ENCODE measurements at regions not wholly inside any gene's neighbourhood (a gene's known extent, or its start where the extent isn't known, plus 50 kb on each side); places are given as distances from the start of the nearest gene placed in this dataset.

- H3K4me3 ChIP-seq: no peak overlapping the region
- DNase-seq: no peak
- peaks cover 0 to 1% (median 0%) of the 10 kb centered on the region in 3 donors for H3K27me3 ChIP-seq (ENCODE audit: insufficient read depth in 3 of 3, low read length in 2 of 3)
- intact Hi-C loops (cut with DNase I): no loop called here
- H3K9me3 ChIP-seq: no peaks in the 10 kb centered on the region
- no peak overlapping the region for H3K27ac ChIP-seq
- WGBS, 3 donors: 7 to 26% (median 17%) methylated on average over 1 of the region's 1 CpG
- no peaks in the 10 kb centered on the region for H3K4me1 ChIP-seq
- H3K36me3 ChIP-seq (ENCODE audit: insufficient read depth in 1 of 2, low read depth in 1 of 2): no peaks in the 10 kb centered on the region
- no peak for TF ChIP-seq CTCF (IDR thresholded peaks at IDR 0.05)
- no peak for ATAC-seq
Observed at GRCh38 chr4:89410687-89411086, 103.1 kb upstream of the GPRIN3 start.

GRCh38 chr4:89404530-89404929 lies 96.9 kb upstream of the GPRIN3 start:
- no peak for DNase-seq
- 58 to 70% (median 58%) methylated on average over 3 of the region's 3 CpGs for WGBS, 3 donors
- intact Hi-C loops (cut with DNase I): no loop called here
- no peak for TF ChIP-seq CTCF (IDR thresholded peaks at IDR 0.05)
- no peaks in the 10 kb centered on the region for H3K9me3 ChIP-seq
- ATAC-seq: no peak
- peaks cover 0 to 1% (median 0%) of the 10 kb centered on the region in 3 donors for H3K27me3 ChIP-seq (ENCODE audit: insufficient read depth in 3 of 3, low read length in 2 of 3)
- no peak overlapping the region for H3K4me3 ChIP-seq
- H3K4me1 ChIP-seq: no peaks in the 10 kb centered on the region
- H3K36me3 ChIP-seq (ENCODE audit: insufficient read depth in 1 of 2, low read depth in 1 of 2): no peaks in the 10 kb centered on the region
- no peak overlapping the region for H3K27ac ChIP-seq

- Histone ChIP-seq H3K4me1 (no peaks in the 10 kb centered on the region), H3K27ac (no peak overlapping the region), H3K9me3 (no peaks in the 10 kb centered on the region), H3K4me3 (no peak overlapping the region), H3K36me3 (ENCODE audit: insufficient read depth in 1 of 2, low read depth in 1 of 2) (no peaks in the 10 kb centered on the region), H3K27me3 (ENCODE audit: insufficient read depth in 3 of 3, low read length in 2 of 3) (peaks cover 0 to 1% (median 0%) of the 10 kb centered on the region in 3 donors)
- intact Hi-C loops (cut with DNase I): no loop called here
- 83 to 88% (median 84%) methylated on average over 2 of the region's 2 CpGs for WGBS, 3 donors
- ATAC-seq (no peak), DNase-seq (no peak)
- no peak for TF ChIP-seq CTCF (IDR thresholded peaks at IDR 0.05)
Observed at GRCh38 chr4:89403826-89404225, 96.2 kb upstream of the GPRIN3 start.

- H3K36me3 ChIP-seq (ENCODE audit: insufficient read depth in 1 of 2, low read depth in 1 of 2): no peaks in the 10 kb centered on the region
- peaks cover 0 to 5% (median 0%) of the 10 kb centered on the region in 3 donors for H3K27me3 ChIP-seq (ENCODE audit: insufficient read depth in 3 of 3, low read length in 2 of 3)
- H3K4me1 ChIP-seq: no peaks in the 10 kb centered on the region
- H3K9me3 ChIP-seq: no peaks in the 10 kb centered on the region
- no peak overlapping the region for H3K4me3 ChIP-seq
- DNase-seq (no peak), ATAC-seq (no peak)
- H3K27ac ChIP-seq: no peak overlapping the region
- no peak for TF ChIP-seq CTCF (IDR thresholded peaks at IDR 0.05)
- WGBS, 3 donors: 76 to 82% (median 81%) methylated on average over 7 of the region's 7 CpGs
- intact Hi-C loops (cut with DNase I): no loop called here
Observed at GRCh38 chr4:89400287-89401035, 92.9 kb upstream of the GPRIN3 start.

- H3K9me3 ChIP-seq: no peaks in the 10 kb centered on the region
- DNase-seq (no peak), ATAC-seq (no peak)
- no peak overlapping the region for H3K4me3 ChIP-seq
- no peak overlapping the region for H3K27ac ChIP-seq
- H3K4me1 ChIP-seq: no peaks in the 10 kb centered on the region
- H3K36me3 ChIP-seq (ENCODE audit: insufficient read depth in 1 of 2, low read depth in 1 of 2): no peaks in the 10 kb centered on the region
- peaks cover 0 to 5% (median 0%) of the 10 kb centered on the region in 3 donors for H3K27me3 ChIP-seq (ENCODE audit: insufficient read depth in 3 of 3, low read length in 2 of 3)
- no peak for TF ChIP-seq CTCF (IDR thresholded peaks at IDR 0.05)
- intact Hi-C loops (cut with DNase I): no loop called here
Observed at GRCh38 chr4:89398644-89399043, 91.0 kb upstream of the GPRIN3 start.
